Natural killer cell (primary cell): ENCODE measurements at regions not wholly inside any gene's neighbourhood (a gene's known extent, or its start where the extent isn't known, plus 50 kb on each side); places are given as distances from the start of the nearest gene placed in this dataset.

ENCODE experiments used
- ATAC-seq, 3 donors: fragments of 150-1000 bp in 2 of 3; fragments of 200-7000 bp in 1 of 3; cut with Tn5 transposase; 1 replicate in 1 of 3; 2 replicates in 2 of 3; pipeline ENCODE4 v1.10.0; 2021; ENCODE audit warnings: mild to moderate bottlenecking in 2 of 3, moderate library complexity in 2 of 3
- DNase-seq, 2 donors: peaks; one replicate each; pipeline versions ENCODE4 v3.0.0 to v3.0.0-alpha.2; 2013 to 2021; ENCODE audit warnings: mixed read lengths in 1 of 2
- H3K27ac ChIP-seq: one replicate; pipeline ENCODE4 v1.5.1; 2013; ENCODE audit warnings: mild to moderate bottlenecking, low read length
- H3K27me3 ChIP-seq: one replicate; pipeline ENCODE4 v1.6.1; 2013; ENCODE audit warnings: low read length; ENCODE audit not compliant: control insufficient read depth, insufficient read depth
- H3K36me3 ChIP-seq: one replicate; pipeline ENCODE4 v1.6.1; 2013; ENCODE audit warnings: low read length; ENCODE audit not compliant: control insufficient read depth, insufficient read depth
- H3K4me1 ChIP-seq: one replicate; pipeline ENCODE4 v1.6.1; 2013; ENCODE audit warnings: low read length; ENCODE audit not compliant: control insufficient read depth, insufficient read depth
- H3K4me3 ChIP-seq: one replicate; pipeline ENCODE4 v1.5.1; 2013; ENCODE audit warnings: low read length
- H3K9me3 ChIP-seq: one replicate; pipeline ENCODE4 v1.6.1; 2013; ENCODE audit warnings: low read length; ENCODE audit not compliant: control insufficient read depth, insufficient read depth
- H3K27ac Mint-ChIP-seq, 2 donors: one replicate each; pipeline ENCODE4 v1.8.0; 2022; ENCODE audit warnings: mild to moderate bottlenecking in 2 of 2, mixed read lengths in 2 of 2, moderate library complexity in 1 of 2
- H3K27me3 Mint-ChIP-seq, 2 donors: one replicate each; pipeline ENCODE4 v1.8.0; 2022; ENCODE audit warnings: low read depth in 2 of 2, mixed read lengths in 2 of 2
- H3K36me3 Mint-ChIP-seq: one replicate; pipeline ENCODE4 v1.8.0; 2022; ENCODE audit warnings: mixed read lengths
- H3K4me1 Mint-ChIP-seq, 2 donors: one replicate each; pipeline ENCODE4 v1.8.0; 2022; ENCODE audit warnings: mixed read lengths in 2 of 2
- H3K4me3 Mint-ChIP-seq: one replicate; pipeline ENCODE4 v1.8.0; 2022; ENCODE audit warnings: mild to moderate bottlenecking, moderate library complexity, mixed read lengths
- H3K9me3 Mint-ChIP-seq, 2 donors: one replicate each; pipeline ENCODE4 v1.8.0; 2022; ENCODE audit warnings: mixed read lengths in 2 of 2
- CTCF ChIP-seq: fragments of 200-600 bp; IDR thresholded peaks from one replicate; pipeline ENCODE4 v1.8.0; 2022; ENCODE audit warnings: antibody characterized with exemption
- WGBS: methylation state at CpG from one replicate; pipeline ENCODE4 v1.1.7; 2013; ENCODE audit warnings: missing lambda C conversion rate; ENCODE audit not compliant: insufficient coverage; 5-methylcytosine and 5-hydroxymethylcytosine counted together
- intact Hi-C: fragments of 100-400 bp; cut with micrococcal nuclease; formaldehyde crosslinking; loops from one replicate; pipeline ENCODE4 v1.14.2; 2022

- Mint-ChIP-seq H3K4me3 (no peak overlapping the region), H3K27me3 (peaks cover 13 to 42% of the 10 kb centered on the region in 2 donors), H3K9me3 (no peaks in the 10 kb centered on the region), H3K4me1 (no peaks in the 10 kb centered on the region), H3K36me3 (no peaks in the 10 kb centered on the region), H3K27ac (no peak overlapping the region)
- no peak overlapping the region for H3K27ac ChIP-seq
- no peaks in the 10 kb centered on the region for H3K4me1 ChIP-seq
- no peaks in the 10 kb centered on the region for H3K9me3 ChIP-seq
- H3K27me3 ChIP-seq = peaks cover 3% of the 10 kb centered on the region
- intact Hi-C loops = no loop called here
- TF ChIP-seq CTCF = no peak
- H3K36me3 ChIP-seq = no peaks in the 10 kb centered on the region
- WGBS = 80% methylated on average over 5 of the region's 5 CpGs
- ATAC-seq = no peak
- DNase-seq = no peak
- no peak overlapping the region for H3K4me3 ChIP-seq
These were observed 104.3 kb upstream of the NUDT7 start for GRCh38 chr16:77617996-77618395.

- no peak for TF ChIP-seq CTCF
- WGBS = 69% methylated on average over 3 of the region's 5 CpGs
- ATAC-seq = no peak
These were observed 103.4 kb upstream of the NUDT7 start for GRCh38 chr16:77618951-77619350.

GRCh38 chr16:77624085-77624484 is 98.2 kb upstream of the NUDT7 start:
- no peak for DNase-seq
- H3K9me3 Mint-ChIP-seq = no peaks in the 10 kb centered on the region
- Histone ChIP-seq H3K27ac (no peak overlapping the region), H3K4me1 (no peaks in the 10 kb centered on the region), H3K36me3 (no peaks in the 10 kb centered on the region), H3K4me3 (no peak overlapping the region), H3K27me3 (no peaks in the 10 kb centered on the region), H3K9me3 (no peaks in the 10 kb centered on the region)
- ATAC-seq = no peak
- no peaks in the 10 kb centered on the region for H3K4me1 Mint-ChIP-seq
- TF ChIP-seq CTCF = no peak
- 87% methylated on average over 7 of the region's 9 CpGs for WGBS
- H3K4me3 Mint-ChIP-seq = no peak overlapping the region
- H3K36me3 Mint-ChIP-seq = no peaks in the 10 kb centered on the region
- H3K27ac Mint-ChIP-seq = no peak overlapping the region
- peaks cover 11 to 14% of the 10 kb centered on the region in 2 donors for H3K27me3 Mint-ChIP-seq
- intact Hi-C loops = no loop called here

More at GRCh38 chr16:77618951-77619350, 103.4 kb upstream of the NUDT7 start:
- Histone ChIP-seq H3K4me1 (no peaks in the 10 kb centered on the region), H3K36me3 (no peaks in the 10 kb centered on the region), H3K4me3 (no peak overlapping the region), H3K27ac (no peak overlapping the region), H3K9me3 (no peaks in the 10 kb centered on the region), H3K27me3 (peaks cover 3% of the 10 kb centered on the region)
- Mint-ChIP-seq H3K9me3 (no peaks in the 10 kb centered on the region), H3K27me3 (peaks cover 13 to 51% of the 10 kb centered on the region in 2 donors), H3K27ac (no peak overlapping the region), H3K4me1 (no peaks in the 10 kb centered on the region), H3K4me3 (no peak overlapping the region), H3K36me3 (no peaks in the 10 kb centered on the region)
- intact Hi-C loops = no loop called here
- no peak for DNase-seq

- Mint-ChIP-seq H3K27me3 (peaks cover 7 to 18% of the 10 kb centered on the region in 2 donors), H3K36me3 (no peaks in the 10 kb centered on the region), H3K4me3 (no peak overlapping the region), H3K4me1 (no peaks in the 10 kb centered on the region), H3K27ac (no peak overlapping the region), H3K9me3 (no peaks in the 10 kb centered on the region)
- H3K9me3 ChIP-seq = no peaks in the 10 kb centered on the region
- H3K4me3 ChIP-seq = no peak overlapping the region
- no peak for ATAC-seq
- TF ChIP-seq CTCF = no peak
- intact Hi-C loops = no loop called here
- H3K36me3 ChIP-seq = no peaks in the 10 kb centered on the region
- H3K27ac ChIP-seq = no peak overlapping the region
- WGBS = 88% methylated on average over 3 of the region's 3 CpGs
- DNase-seq = no peak
- no peaks in the 10 kb centered on the region for H3K27me3 ChIP-seq
- no peaks in the 10 kb centered on the region for H3K4me1 ChIP-seq
These were observed 85.7 kb upstream of the NUDT7 start for GRCh38 chr16:77636615-77637014.
